ENCODE measurements at regions not wholly inside any gene's neighbourhood (a gene's known extent, or its start where the extent isn't known, plus 50 kb on each side); places are given as distances from the start of the nearest gene placed in this dataset.
"Not testable (repeated sequence)": the region's sequence is repeated elsewhere in the genome, so short reads cannot be mapped to it uniquely, and the experiment has no call there.

DNA sequence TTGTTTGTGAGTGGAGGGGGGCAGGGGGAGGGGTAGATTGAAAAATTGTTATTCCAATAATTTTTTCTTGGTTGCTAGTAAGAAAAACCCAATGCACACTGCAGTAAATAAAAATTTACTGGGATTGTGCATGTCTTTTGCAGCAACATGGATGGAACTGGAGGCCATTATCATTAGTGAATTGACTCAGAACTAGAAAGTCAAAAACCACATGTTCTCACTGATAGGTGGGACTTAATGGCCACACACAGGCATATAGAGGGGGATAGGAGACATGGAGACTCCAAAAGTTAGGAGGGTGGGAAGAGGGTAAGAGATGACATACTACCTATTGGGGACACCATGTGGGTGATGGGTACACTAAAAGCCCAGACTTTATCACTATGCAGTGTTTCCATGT is 67.2 kb downstream of the BUB3 start:
- no peak for DNase-seq

DNA sequence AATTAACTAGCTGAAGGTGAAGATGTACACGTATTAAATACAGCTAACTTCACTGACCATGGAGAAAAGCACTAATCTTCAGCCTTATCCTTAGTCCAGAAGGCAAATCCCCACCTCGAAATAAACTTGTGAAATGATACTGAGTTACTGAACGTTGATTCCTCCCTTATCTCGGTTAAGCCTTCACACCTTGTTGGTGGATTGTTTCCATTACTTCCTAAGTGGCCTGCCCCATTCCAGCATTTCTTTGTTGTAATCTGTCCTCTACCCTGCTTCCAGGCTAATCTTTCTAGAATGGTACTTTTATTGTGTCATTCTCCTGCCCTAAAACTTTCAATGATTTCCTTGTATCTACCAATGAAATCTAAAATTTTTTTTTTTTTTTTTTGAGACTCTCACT is 68.6 kb downstream of the BUB3 start:
- no peak for DNase-seq

DNA sequence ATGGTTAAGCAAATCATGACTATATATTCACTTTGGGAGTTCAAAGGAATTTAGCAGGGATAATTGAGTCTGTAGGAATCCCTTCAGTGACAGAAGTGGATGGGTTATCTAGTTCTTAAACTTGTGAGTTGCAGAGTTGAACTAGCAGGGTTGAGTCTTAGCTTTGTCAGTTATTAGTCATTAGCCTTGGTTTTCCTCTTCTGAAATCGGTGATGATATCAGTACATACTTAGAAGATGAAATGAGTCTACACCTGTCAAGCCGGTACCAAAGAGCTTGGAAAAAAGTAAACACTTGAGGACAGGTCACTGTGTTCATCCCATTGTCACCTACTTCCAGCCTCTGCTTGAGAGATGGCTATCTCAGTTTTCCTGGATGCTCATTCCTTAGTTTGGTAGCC is 73.5 kb downstream of the BUB3 start:
- DNase-seq, result no peak

DNA sequence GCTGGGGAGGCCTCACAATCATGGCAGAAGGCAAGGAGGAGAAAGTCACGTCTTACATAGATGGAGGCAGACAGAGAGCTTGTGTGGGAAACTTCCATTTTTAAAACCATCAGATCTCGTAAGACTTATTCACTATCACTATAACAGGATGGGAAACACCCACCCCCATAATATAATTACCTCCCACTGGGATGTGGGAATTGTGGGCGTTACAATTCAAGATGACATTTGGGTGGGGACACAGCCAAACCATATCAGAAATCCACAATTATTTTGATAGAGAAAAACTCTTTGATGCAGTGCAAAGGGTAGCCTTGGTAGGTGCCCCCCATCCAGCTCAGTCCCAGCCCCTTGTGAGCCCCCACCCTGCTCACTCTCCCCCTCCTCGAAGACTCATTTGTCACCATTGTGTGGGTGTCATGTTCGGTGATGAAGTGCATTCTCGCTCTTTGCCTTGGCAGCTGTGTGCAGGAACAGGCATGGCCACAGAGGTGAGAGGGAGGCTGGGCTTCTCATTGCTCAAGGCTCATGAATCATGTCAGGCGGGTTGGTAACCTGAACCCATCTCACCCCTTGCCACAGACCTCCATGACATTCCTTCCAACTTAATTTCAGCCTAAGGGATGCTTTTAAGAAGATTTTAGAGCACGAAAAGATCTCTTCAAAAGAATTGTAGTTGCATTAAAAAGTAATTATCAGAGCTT is 75.9 kb downstream of the BUB3 start:
- no peak for DNase-seq

DNA sequence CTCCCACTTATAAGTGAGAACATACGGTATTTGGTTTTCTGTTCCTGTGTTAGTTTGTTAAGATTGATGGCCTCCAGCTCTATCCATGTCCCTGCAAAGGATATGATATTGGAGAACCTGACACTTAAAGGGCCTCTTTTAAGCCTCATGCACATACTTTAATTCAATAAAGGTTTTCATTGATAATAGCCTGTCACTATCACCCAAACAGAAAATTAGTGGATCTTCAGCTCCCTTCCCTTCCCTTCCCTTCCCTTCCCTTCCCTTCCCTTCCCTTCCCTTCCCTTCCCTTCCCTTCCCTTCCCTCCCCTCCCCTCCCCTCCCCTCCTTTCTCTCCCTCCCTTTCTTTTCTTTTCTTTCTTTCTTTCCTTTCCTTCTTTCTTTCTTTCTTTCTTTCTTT is 78.7 kb downstream of the BUB3 start:
- not testable (repeated sequence) for DNase-seq

DNA sequence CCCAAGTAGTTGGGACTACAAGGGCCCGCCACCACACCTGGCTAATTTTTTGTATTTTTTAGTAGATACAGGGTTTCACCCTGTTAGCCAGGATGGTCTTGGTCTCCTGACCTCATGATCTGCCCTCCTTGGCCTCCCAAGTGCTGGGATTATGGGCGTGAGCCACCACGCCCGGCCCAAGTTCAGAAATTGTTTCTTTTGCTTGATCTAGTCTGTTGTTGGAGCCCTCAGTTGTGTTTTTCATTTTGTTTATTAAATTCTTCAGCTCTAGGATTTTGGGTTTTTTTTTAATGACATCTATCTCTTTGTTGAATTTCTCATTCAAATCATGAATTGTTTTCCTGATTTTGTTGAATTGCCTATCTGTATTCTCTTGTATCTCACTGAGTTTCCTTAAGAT is 80.8 kb downstream of the BUB3 start:
- not testable (repeated sequence) for DNase-seq

DNA sequence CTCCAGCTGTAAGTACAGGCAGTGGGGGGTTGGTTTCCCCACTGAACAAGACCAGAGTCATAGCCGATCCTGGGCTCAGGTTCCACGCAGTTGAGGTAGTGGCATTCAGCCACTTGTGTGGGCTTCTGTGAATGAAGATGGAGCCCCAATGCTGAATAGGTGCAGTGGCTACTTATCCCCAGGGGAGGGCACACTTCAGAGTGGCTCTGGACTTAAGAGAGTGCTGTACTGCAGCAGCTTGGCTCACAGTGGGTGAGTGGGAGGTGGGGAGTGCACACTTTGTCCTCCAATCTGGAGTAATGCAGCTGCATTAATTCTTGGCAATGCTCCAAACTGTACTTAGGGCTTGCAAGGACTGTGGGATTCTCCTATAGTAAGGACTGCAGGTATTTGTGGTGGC is 81.9 kb downstream of the BUB3 start:
- no peak for DNase-seq

DNA sequence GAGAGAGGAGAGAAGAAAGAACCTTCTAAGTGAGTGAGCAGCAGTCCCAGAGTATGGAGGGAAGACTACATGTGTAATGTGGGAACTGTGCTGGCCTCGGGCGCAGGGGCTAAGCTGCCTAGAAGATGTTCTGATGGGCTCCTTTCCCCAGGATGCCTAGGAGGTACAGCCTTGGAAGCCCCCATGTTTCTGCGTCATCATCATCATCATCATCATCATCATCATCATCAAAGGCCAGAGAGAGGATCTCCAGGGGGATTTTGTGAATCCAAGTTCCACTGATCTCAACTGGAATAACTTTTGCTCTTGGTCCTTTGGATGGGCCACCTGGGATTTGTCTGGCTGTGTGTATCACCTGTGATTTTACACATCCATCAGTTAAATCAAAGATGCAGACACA is 86.0 kb downstream of the BUB3 start:
- no peak for DNase-seq

DNA sequence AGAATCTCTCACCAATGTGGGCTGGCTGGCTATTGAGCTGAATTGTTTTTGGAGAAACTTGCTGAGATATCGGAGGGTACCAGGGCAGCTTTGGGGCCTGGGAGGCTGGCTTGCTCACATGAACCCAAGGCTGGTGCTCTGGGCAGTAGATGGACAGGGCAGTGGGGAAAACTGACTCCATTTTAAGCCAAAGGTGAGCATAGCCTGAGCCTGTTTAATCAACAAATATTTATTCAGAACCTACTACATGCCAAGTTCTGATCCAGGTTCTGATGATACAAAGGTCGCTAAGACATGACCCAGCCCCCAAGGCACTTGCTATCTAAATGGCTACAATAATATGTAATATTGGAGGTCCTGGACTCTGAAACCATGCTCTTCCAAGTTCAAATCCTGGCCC is 86.6 kb downstream of the BUB3 start:
- DNase-seq, result no peak

DNA sequence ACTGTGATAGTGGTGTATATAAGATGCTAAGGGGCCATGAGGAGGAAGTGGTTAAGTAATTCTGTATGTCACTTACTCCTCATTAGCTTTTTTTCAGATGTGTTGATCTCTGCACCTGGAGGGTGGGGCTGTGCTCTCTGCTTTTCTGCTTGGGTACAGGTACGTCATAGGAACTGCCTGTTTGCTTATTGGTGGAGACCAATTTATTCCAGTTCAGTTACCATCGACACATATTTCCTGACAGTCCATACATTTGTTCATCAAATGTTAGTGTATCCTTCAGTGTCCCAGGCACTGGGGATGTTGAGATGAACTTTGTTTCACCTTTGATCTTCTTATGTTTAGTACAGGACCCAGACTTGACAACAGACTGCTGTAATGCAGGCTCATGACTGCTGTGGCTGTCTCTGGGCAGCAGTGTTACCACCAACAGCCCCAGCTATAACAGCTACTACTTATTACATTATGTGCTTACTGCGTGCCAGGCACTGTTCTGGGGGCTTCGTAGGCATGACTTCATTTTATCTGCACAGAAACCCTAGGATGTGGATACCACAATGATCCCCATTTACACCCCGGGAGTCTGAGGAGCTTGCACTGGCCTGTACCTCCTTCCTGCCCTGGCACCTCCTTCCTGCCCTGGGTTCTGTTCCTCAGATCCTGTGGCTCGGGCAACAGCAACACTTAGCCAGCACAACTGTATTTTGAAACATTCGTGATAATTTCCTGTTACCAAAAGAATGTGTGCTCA is 87.4 kb downstream of the BUB3 start:
- DNase-seq, result peak in 2 of 4 experiments; percentile 20 to 31

DNA sequence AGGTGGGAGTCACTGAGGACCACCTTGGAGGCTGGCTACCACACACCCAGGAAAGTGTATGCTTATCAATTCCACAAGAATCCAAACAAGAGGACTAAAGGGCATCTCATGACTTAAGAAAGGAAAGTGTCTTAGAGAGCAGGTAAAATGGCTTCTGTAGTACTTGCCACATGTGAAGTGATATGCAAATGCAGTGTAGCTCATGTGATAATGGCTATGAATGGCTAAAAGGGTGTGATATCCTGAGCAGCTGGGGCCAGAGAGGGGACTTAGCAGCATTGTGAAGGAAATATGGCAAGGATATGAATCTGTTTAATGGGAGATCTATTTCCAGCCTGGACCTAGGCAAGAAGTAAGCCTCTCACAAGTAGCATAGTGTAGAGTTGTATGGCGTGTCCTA is 90.5 kb downstream of the BUB3 start:
- no peak for DNase-seq

DNA sequence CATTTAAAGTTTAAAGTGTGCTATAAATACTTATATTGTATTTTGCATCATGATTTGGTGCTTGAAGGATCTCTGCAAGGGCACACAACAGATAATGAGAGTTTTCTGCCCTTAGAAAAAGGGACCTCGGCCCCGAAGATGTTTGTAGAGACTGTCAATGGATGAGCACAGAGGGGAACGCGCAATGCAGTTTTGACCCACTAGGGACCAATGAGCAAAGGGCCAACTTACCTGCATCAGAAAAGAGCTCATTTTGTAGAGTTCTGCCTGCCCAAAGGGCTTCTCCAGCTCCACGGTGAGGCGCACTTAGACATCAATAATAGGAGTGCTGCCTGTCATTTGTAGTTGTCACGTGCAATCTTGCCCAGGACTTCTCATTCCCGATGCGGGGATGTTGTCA is 91.1 kb downstream of the BUB3 start:
- DNase-seq, result no peak

DNA sequence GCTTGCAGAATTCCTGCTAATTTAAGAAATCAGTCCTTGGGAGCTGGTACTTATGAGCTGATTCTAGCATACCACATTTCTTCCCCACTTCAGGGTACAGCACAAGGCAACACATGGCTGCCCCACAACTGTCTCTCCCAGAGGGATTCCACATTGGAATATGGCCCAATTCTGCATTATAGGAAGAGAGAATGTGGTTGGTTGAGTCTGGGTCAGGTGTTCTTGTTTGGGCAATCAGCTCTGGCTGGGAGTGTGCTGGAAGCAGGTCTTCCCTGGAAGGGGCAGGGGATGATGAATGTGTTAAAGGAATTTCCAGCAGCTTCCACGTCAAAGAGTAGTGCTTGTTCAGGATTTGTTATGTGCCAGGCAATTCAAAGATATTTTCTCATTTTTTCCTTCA is 95.7 kb downstream of the BUB3 start:
- DNase-seq, result no peak

DNA sequence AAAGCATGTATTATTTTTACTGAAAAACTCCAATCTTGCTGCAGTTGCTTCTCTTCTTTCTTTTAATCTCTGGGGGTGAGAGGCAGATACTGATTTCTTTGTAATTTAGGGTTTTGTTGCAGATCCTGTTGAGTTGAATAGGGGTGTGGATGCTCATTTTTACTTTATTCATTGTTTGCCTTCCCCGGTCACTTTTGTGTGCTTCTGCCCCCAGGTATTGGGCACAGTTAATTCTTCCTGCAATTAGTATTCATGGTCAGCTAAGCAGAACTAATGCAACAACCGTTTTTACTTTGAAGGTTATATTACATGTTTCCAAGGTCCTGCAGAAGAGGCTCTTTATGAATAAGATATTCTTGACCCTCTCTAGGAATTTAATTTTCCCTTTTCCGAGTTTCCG is 96.4 kb downstream of the BUB3 start:
- DNase-seq, result no peak

DNA sequence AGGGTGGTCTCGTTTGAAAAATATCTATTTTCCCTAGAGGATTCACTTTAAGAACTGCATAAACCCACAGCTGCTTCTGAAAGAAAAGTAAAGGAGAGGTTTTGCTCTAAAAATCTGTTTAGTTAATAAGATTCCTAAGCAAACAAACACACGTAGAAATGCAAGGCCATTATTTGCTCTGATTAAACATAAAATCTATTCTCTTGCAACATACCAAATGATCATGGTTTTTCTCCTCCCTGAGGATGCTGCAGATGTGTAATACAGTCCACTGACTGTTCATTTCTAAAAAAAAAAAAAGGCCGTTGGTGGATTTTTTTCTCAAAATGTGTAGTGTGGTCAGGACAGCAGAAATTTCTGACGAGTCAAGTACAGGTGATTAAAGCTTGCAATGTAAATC is 98.6 kb downstream of the BUB3 start:
- DNase-seq, result no peak

DNA sequence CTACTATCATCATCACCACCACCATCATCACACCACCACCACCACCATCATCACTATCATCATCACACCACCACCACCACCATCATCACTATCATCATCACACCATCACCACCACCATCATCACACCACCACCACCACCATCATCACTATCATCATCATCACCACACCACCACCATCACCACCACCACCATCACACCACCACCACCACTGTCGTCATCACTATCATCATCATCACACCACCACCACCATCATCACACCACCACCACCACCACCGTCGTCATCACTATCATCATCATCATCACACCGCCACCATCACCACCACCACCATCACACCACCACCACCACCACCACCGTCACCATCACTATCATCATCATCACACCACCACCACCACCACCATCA is 100.1 kb downstream of the BUB3 start:
- DNase-seq, result not testable (repeated sequence)

DNA sequence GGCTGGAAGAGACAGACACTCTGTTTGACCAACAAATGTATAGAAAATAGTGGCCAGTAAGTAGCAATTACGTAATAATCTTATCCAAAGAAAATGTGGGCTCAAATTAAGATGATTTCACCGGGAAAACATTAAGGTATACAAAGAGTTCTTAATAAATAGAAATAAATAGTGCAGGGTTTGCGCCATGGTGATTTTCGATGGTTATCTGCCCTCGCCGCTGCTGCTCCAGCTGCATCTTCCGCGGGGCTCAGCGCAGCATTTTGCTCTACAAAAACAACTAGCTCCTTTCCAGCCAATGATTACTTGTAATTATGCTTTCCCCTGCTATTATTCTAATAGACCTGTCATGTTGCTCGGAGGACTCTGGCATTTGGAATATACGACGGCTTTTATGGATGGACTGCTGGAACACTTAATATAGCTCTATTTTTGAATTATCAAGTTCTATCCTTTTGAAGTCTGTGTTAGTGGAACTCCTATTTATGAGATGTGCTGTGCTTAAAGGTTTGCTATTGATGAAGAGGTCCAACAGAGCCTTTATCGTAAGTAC is 103.8 kb downstream of the BUB3 start:
- no peak for DNase-seq

DNA sequence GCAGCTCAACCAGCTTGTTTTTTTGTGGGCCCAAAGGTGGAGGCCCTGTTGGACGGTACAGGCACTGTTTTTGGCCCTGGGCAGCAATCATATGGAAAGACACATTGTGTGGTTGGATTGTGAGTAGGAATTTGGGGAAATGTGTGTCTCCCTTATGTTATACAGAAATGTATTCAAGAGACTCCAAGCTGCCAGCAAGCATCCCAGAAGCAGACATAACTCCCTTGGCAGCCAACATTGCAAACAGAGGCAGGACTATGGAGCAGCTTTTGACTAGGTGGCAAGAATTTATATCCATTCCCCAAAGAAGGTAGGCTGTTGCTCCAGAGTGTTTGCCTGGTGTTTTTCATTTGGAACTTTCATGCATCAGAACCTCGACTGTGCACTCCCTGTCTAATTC is 104.9 kb downstream of the BUB3 start:
- DNase-seq, result no peak

DNA sequence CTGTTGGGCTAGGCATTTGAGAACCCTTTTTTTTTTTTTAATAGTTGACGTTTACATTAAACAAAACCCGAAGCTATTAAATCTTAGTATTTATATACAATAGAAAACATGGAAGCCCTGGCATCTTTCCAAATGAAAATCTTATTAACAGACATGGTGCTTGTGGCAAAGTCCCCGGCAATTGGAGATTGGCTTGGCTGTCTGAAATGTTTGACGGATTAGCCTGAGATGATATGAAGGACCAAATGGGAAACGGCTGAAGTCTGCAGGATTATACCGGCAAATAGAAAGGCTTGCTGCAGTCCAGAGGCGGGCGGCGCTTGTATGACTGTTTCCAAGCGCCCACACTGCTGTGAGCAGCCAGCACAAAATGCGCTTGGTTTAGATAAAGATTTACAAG is 105.6 kb downstream of the BUB3 start:
- no peak for DNase-seq

DNA sequence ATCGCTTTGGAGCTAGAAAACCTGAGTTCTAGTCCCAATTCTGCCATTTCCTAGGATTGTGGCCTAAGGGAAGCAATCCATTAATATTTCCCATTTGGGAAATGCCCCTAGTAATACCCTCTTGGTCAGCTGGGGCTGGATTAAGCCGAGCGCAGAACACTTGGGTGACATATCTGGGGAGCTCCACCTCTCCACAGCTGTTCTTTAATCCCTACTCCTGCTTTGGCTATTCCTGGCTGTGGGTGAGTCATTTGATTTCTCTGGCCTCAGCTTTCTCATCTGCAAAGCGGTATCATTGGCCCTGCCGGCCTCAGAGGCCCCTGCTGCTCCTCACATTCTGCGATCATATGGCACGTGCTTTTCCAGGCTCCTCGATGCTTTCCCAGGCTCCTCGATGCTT is 108.3 kb downstream of the BUB3 start:
- DNase-seq, result no peak

DNA sequence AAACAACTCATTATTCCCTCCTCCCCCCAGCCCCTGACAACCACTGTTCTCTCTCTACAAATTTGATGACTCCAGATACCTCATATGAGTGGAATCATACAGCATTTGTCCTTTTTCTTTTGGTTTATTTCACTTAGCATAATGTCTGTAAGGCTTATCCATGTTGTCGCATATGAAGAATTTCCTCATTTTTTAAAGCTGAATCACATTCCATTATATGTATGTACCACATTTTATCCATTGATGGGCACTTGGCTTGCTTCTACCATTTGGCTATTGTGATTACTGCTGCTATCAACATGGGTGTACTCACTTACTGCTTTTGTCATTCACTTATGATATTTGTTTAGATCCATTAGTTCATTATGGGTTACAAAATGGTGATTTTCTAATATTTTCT is 112.8 kb downstream of the BUB3 start:
- DNase-seq, result no peak

DNA sequence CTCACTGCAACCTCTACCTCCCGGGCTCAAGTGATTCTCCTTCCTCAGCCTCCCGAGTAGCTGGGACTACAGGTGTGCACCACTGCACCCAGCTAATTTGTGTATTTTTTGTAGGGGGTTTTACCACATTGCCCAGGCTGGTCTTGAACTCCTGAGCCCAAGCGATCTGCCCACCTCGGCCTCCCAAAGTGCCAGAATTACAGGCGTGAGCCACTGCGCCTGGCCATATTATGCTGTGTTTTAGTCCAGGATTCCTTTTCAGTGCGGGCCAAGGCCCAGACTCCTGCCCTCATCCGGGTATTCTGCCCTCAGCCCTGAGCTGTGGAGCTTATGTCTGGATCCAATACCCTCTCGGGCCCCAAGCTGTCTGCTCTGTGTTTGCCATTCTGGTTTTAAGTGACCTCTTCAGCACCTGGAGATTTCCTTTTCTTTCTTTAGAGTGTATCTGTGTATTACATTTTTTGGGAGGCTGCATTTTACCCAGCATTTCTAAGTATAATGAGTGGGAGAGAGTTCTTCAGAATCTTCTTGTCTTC is 114.9 kb downstream of the BUB3 start:
- no peak for DNase-seq

DNA sequence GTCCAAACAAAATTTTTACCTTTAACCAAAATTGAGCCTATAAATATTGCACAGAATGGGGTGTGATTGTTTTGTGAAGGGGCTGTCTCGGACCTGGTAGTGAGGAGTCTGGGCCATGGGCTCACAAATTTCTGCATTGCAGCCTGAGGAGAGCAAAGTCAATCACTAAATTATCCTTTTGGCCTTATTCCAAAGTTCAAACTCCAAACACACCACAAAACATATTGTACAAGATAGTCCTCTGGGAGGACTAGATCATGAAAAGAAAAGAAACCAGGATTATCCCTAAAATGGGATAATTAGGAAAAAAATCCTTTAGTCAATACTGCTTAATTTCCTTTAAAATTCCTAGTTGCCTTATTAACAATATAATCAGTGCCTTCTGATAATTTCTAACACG is 115.5 kb downstream of the BUB3 start:
- no peak for DNase-seq

DNA sequence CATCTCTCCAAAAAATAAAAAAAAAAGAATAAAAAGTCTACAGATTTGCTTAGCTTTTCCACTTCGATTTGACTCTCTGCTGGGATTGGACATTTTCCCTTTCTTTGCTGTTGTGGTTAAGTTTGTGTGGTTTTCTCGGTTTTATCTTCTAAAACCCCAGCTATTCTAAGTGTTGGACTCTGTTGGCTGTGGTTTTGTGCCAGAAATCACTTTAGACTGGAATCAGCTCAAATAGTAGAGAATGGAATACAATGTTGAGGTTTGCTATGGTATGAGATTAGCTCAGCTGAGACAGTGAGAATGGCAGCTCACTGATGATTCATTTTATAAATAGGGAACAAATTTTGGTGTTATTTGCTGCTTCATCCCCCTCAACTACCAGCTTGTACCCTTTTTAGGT is 116.0 kb downstream of the BUB3 start:
- DNase-seq, result no peak

All from activated naive CD4-positive, alpha-beta T cell (primary cell).